Lower lobe of right lung (tissue), 2 donors: ENCODE measurements at regions not wholly inside any gene's neighbourhood (a gene's known extent, or its start where the extent isn't known, plus 50 kb on each side); places are given as distances from the start of the nearest gene placed in this dataset.

ENCODE experiments used
- ATAC-seq, 2 donors: fragments of 200-7000 bp; cut with Tn5 transposase; one replicate each; pipeline ENCODE4 v1.9.1; 2020 to 2022; ENCODE audit warnings: mild to moderate bottlenecking in 2 of 2, moderate library complexity in 2 of 2
- DNase-seq: peaks from one replicate; pipeline ENCODE4 v3.0.0-alpha.2; 2020
- H3K27ac ChIP-seq: fragments of 200-600 bp; one replicate; pipeline ENCODE4 v1.8.0; 2022
- H3K27me3 ChIP-seq: fragments of 200-600 bp; one replicate; pipeline ENCODE4 v1.8.0; 2022; ENCODE audit warnings: low read depth
- H3K36me3 ChIP-seq: fragments of 200-600 bp; one replicate; pipeline ENCODE4 v1.8.0; 2022; ENCODE audit warnings: mild to moderate bottlenecking
- H3K4me1 ChIP-seq: fragments of 200-600 bp; one replicate; pipeline ENCODE4 v1.8.0; 2022
- H3K4me3 ChIP-seq: fragments of 200-600 bp; one replicate; pipeline ENCODE4 v1.8.0; 2022; ENCODE audit warnings: mild to moderate bottlenecking
- H3K9me3 ChIP-seq: fragments of 200-600 bp; one replicate; pipeline ENCODE4 v1.8.0; 2022
- CTCF ChIP-seq: fragments of 200-600 bp; IDR thresholded peaks from one replicate; pipeline ENCODE4 v1.8.0; 2022; ENCODE audit warnings: antibody characterized with exemption, mild to moderate bottlenecking
- intact Hi-C: fragments of 100-400 bp; cut with DNase I; formaldehyde crosslinking; loops from one replicate; pipeline ENCODE4 v1.11.0; 2022
- donor health status: DM: no; HTN: yes; CAD: no; lungs with severe emphysema.

- H3K27ac ChIP-seq: no peak overlapping the region
- H3K4me3 ChIP-seq: no peak overlapping the region
- no peaks in the 10 kb centered on the region for H3K4me1 ChIP-seq
- no peaks in the 10 kb centered on the region for H3K36me3 ChIP-seq
- TF ChIP-seq CTCF: no peak
- intact Hi-C loops: no loop called here
- no peak for ATAC-seq
- no peaks in the 10 kb centered on the region for H3K27me3 ChIP-seq
- H3K9me3 ChIP-seq: no peaks in the 10 kb centered on the region
- no peak for DNase-seq
Observed at GRCh38 chr4:56197387-56197786, 189.9 kb downstream of the AASDH start.

- DNase-seq: no peak
- no peak for ATAC-seq
- no peak overlapping the region for H3K4me3 ChIP-seq
- intact Hi-C loops: no loop called here
- TF ChIP-seq CTCF: no peak
- no peaks in the 10 kb centered on the region for H3K36me3 ChIP-seq
- H3K9me3 ChIP-seq: no peaks in the 10 kb centered on the region
- H3K27me3 ChIP-seq: no peaks in the 10 kb centered on the region
- no peak overlapping the region for H3K27ac ChIP-seq
- H3K4me1 ChIP-seq: no peaks in the 10 kb centered on the region
Observed at GRCh38 chr4:56195025-56195424, 192.3 kb downstream of the AASDH start.

GRCh38 chr4:56191534-56191933 lies 195.8 kb downstream of the AASDH start:
- Histone ChIP-seq H3K27me3 (no peaks in the 10 kb centered on the region), H3K36me3 (no peaks in the 10 kb centered on the region), H3K4me3 (no peak overlapping the region), H3K9me3 (no peaks in the 10 kb centered on the region), H3K4me1 (no peaks in the 10 kb centered on the region), H3K27ac (no peak overlapping the region)
- ATAC-seq: no peak
- no peak for TF ChIP-seq CTCF
- DNase-seq: no peak
- intact Hi-C loops: no loop called here

GRCh38 chr4:56187688-56188087 lies 199.6 kb downstream of the AASDH start:
- Histone ChIP-seq H3K36me3 (no peaks in the 10 kb centered on the region), H3K27ac (no peak overlapping the region), H3K9me3 (no peaks in the 10 kb centered on the region), H3K27me3 (no peaks in the 10 kb centered on the region), H3K4me3 (no peak overlapping the region), H3K4me1 (no peaks in the 10 kb centered on the region)
- TF ChIP-seq CTCF: no peak
- DNase-seq (no peak), ATAC-seq (no peak)
- intact Hi-C loops: no loop called here

GRCh38 chr4:56186808-56187523 lies 200.3 kb downstream of the AASDH start:
- Histone ChIP-seq H3K36me3 (no peaks in the 10 kb centered on the region), H3K4me3 (no peak overlapping the region), H3K9me3 (no peaks in the 10 kb centered on the region), H3K27ac (no peak overlapping the region), H3K4me1 (no peaks in the 10 kb centered on the region), H3K27me3 (no peaks in the 10 kb centered on the region)
- intact Hi-C loops: no loop called here
- ATAC-seq (no peak), DNase-seq (no peak)
- no peak for TF ChIP-seq CTCF
